Fibroblast of upper back skin (primary cell): ENCODE measurements at regions not wholly inside any gene's neighbourhood (a gene's known extent, or its start where the extent isn't known, plus 50 kb on each side); places are given as distances from the start of the nearest gene placed in this dataset.
A peak's percentile ranks its signal among the peaks of the same experiment; 100 is the strongest.
"Not testable (repeated sequence)": the region's sequence is repeated elsewhere in the genome, so short reads cannot be mapped to it uniquely, and the experiment has no call there.

Source experiments
- DNase-seq: peaks from one replicate; pipeline ENCODE4 v3.0.0-alpha.2; 2013

DNA sequence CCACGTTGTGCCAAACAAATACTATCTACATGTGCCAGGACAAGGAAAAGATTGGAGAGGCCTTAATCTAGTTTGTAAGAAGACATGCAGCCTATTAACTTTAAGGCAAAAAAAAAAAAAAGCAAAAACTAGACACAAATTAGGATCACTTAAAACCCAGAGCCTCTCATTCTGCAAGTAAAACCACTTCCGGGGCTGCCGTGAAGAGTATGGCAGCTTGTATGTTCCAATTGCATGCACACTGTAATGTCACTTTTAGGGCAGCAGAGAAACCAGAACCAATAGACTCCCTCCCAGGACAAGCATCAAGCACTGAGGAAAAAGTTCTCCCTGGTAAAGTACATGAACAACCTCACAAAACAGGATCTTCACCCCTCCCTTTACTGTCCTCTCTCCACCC lies 70.6 kb downstream of the RSL24D1 start:
- no peak for DNase-seq

DNA sequence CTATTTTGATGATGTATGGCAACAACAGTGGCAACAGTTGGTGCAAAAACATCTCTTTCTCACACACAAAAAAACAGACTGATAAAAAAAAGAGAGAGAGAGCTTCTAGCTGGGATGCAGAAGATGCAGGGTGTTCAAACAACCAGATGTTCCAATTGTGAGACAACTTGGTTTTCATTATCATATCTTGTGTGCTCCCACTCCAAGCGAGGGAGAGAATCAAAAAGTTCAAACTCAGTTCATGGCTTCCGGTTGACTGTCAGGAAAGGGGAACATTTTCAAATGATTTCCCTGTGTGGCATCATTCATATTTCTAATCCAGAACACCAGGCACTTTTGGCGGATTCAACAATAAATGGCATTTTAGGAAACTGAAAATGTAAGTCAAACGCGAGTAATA lies 72.1 kb downstream of the RSL24D1 start:
- no peak for DNase-seq

DNA sequence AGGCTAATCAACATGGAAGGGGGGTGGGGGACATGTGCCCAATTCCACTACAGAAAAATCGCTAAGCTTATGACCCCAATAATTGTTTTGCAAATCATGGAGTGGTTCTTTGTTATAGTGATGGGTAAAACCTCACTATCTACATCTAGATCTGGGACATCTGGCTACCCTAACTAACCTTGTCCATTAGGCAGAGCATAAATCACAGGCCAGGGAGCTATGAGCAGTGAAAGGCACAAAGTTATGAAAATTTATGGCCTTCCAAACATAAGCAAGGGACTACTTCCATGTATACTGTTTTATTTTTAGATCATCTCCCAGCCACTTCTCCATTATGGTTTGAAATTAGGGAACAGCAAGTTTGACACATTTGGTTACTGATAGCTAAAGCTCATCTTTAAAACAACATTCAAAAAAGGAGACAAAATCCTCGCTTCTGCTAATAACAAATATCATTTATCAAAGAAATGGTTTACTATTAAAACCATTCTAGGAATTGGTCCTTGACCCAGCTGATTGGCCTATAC lies 78.3 kb downstream of the RSL24D1 start:
- no peak for DNase-seq

DNA sequence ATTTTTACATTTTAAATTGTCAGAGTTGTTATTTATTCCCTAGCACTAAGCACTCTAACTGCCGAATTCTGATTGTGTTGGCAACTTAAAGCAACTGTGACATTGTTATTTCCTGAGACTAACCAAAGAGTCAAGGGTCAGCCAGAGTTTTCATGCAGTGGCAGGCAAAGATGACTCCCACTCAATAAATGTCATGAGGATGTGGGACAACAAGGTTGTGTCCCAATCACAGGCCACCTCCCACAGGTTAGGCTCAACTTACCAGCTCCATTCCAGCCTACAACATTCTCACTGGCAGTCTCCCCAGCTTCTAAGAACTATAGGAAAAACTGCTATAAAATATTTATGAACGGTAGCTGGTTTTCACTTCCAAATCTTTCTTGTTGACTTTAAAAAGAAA lies 80.1 kb downstream of the RSL24D1 start:
- no peak for DNase-seq

DNA sequence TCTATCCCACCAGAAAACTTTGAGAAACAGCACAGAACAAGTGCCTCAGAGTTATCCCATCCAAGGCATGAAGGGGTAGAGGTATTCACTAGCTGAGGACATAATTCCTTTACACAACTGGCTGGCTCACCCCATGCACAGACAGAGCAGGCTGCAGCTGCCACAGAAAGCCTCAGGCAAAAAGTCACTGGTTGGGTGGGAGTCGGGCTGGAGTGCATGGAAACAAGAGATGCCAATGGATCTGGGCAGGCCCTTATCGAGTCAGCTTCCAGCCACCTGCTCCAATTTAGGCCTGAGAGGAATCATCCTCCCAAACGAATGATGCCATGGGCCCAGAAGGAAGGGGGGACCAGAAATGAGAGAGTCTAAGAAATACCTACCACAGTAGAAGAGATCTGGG lies 83.0 kb downstream of the RSL24D1 start:
- no peak for DNase-seq

DNA sequence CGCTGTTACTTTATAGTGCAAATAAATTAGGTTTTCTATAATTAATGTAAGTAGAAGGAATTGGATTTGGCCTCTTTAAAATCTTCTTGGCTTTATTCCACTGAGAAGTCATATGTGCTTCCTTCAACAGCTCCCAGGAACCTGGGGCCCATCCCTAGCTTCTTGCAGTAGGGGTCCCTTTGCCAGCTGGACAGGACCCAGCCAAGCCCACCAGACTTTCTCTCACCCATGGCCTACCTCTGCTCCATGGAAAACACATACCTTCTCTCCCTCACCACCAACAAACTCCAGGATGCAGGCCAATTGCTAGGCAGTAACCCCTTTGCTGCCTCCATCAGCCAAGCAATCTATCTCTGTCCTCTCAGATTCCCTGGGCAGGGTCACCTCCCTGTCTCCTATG lies 84.0 kb downstream of the RSL24D1 start:
- no peak for DNase-seq

DNA sequence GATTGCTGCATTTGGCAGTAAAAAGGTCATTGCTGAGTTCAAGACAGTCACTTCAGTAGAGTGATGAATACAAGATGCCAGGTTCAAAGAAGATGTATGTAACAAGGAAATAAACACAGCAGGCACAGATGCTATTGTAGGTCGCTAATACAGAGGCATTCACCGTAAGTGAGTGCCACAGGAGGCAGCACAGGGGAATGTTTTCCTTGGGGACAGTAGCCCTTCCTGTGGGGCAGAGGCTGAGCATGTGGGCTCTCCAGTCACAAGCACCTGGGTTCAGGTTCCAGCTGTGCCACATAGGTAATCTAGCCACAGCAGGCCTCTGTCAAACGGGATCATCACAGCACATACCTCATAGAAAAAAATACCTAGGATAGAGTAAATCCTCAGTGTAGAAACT lies 86.3 kb downstream of the RSL24D1 start:
- no peak for DNase-seq

DNA sequence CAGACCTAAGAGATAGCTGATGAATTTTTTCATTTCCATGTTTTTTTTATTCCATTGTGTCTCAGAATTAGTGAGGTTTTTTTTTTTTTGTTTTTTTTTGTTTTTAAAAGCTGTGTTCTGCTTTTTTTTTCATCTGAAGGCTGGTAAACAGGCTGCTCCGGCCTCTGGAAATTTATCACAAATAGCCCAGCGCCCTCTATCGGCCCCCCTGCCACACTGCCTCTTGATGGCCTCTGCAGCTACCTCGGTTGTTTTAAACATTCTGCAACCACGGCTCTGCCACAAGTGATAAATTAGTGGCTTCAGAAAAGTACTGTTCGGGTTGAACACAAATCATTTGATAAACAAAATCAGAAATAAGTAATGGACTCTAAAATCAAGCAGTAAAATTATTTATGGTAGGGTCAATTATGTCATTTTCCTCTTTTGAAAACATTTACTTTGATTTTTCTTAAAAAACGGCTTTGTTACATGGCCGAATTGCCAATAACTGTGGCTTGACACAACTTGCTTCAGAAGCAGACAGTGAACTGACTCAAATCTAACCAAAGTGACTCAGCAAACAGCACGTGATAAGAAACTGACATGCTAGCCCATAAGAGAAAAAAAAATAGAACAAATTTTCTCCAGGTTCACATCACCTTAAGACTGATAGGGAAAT lies 87.8 kb downstream of the RSL24D1 start:
- peak; percentile 28 for DNase-seq

DNA sequence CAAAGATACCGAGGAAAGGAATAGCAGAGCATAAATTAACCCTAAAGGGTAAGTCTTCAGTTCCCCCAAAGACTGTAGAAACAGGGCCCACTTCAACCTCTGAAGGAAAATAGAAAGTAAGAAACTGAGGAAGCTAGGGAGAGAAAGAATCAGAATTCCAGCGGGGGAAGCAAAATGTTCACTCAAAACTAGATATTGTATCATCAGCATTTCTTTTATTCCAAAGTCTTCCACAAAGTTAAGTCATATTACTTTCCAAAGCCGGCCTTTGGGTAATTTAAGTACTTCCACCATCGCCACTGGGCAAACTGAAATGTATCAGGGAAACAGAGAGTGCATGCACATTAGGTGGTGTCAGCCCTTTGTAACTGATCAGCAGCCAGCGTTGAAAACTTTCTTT lies 88.3 kb downstream of the RSL24D1 start:
- no peak for DNase-seq

DNA sequence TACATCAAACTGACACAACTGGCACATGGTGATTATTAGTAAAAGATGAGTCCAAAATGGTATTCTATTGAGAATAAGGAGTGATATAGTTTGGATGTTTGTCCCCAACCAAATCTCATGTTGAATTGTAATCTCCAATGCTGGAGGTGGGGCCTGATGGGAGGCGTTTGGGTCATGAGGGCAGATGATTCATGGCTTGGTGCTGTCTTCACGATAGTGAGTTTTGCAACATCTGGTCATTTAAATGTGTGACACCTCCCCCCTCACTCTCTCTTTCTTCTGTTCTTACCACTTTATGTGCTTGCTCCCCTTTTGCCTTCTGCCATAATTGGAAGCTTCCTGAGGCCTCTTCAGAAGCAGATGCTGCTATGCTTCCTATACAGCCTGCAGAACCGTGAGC lies 90.6 kb downstream of the RSL24D1 start:
- DNase-seq: no peak

DNA sequence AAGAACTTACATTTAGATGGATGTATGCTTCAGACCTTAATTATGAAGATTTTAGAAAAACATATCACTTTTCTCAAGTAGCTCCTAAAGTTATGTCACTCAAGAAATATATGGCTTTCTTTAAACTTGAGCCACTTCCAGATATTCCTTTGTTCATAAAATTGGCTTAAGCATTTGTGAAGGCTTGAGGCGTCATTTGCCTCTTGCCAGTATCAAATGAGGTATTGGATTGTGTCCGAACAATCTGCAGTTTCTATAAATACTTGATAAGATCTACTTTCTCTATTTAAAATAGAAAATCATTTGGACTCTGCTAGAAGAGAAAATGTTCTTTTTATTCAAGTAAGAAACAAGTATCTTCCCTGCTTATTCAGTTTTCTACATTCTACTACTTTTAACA lies 102.6 kb downstream of the RSL24D1 start:
- no peak for DNase-seq

DNA sequence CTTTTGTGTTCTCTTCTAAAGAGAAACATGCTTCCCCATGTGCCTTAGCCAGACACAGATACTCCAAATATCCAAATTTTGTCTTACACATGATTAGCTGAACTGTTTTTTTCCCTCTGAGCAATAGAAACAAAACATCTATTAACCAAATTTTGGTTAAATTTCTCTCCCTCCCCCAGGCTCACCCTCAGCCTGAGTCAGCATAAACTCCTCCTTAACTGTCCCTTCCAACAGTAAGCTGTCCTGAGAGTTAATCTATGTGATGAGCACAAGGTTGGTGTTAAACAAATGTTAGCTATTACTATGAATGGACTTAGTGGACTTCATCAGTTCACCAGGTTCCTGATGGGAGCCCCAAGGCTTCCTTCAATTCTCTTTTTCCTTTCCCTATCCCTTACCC lies 108.5 kb downstream of the RSL24D1 start:
- no peak for DNase-seq

DNA sequence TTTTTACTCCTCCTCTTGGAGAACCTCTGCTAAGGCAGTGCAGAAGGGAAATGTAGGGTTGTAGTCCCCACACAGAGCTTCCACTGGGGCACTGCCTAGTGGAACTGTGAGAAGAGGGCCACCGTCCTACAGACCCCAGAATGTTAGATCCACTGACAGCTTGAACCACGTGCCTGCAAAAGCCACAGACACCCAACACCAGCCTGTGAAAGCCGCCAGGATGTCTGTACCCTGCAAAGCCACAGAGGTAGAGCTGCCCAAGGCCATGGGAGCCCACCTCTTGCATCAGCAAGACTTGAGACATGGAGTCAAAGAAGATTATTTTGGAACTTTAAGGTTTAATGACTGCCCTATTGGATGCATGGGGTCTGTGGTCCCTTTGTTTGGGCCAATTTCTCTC lies 112.1 kb downstream of the RSL24D1 start:
- no peak for DNase-seq

DNA sequence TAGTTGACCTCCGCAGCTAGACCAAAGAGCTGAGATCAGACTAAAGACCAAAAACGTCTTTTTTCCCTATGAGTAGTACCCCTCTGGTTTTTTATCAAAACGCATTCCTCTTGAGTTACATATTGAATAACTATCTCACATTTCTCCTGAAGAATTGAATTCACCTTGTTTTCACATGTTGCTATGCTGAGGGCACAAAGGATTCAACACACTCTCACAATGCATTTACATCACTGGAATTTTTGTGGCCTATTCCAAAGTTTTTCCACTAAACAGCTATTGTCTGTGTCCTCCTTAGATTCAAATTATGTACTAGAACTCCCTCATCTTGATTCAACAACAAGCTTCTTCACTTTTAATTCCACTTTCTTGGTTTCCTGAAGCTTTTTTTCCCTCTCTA lies 112.5 kb downstream of the RSL24D1 start:
- no peak for DNase-seq

DNA sequence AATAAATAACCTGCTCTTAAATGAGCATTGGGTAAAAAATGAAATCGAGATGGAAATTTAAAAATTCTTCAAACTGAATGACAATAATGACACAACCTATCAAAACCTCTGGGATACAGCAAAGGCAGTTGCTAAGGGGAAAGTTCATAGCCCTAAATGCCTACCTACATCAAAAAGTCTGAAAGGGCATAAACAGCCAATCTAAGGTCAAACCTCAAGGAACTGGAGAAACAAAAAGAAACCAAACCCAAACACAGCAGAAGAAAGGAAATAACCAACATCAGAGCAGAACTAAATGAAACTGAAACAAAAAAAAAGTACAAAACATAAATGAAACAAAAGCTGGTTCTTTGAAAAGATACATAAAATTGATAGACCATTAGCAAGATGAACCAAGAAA lies 119.7 kb downstream of the RSL24D1 start:
- DNase-seq: not testable (repeated sequence)

DNA sequence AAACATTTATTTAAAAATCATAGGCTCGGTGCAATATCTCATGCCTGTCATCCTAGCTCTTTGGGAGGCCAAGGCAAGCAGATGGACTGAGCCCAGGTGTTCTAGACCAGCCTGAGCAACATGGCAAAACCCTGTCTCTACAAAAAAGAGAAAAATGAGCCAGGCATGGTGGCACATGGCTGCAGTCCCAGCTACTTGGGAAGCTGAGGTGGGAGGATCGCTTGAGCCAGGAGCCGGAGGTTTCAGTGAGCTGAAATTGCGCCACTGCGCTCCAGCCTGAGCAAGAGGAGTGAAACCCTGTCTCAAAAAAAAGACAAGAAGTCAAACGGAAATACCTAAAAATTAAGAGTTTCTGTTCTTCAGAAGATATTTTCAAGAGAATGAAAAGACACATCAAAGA lies 122.3 kb downstream of the RSL24D1 start:
- no peak for DNase-seq

DNA sequence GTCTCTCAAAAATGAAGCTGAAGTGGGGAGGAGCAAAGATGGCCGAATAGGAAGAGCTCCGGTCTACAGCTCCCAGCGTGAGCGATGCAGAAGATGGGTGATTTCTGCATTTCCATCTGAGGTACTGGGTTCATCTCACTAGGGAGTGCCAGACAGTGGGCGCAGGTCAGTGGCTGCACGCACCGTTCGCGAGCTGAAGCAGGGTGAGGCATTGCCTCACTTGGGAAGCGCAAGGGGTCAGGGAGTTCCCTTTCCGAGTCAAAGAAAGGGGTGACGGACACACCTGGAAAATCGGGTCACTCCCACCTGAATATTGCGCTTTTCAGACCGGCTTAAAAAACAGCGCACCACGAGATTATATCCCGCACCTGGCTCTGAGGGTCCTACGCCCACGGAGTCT lies 132.8 kb downstream of the RSL24D1 start:
- DNase-seq: not testable (repeated sequence)

DNA sequence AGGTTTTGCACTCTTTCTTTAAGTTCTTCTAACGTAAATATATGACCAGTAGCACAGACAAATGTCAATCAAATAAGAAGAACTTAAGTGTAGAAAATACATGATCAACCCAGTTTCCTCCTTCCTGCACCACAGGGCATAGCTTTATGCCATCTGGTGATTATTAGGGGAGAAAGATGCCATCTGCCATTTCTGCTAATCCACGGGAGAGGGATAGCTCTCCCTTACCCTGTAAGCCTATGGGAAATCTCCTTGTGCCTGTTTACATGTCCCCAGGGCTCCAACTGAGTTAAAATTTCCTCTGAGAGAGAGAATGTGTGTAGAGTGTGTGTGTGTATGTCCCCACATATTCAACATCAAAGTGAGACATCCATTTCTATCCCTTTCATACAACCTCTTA lies 135.9 kb downstream of the RSL24D1 start:
- DNase-seq: no peak

DNA sequence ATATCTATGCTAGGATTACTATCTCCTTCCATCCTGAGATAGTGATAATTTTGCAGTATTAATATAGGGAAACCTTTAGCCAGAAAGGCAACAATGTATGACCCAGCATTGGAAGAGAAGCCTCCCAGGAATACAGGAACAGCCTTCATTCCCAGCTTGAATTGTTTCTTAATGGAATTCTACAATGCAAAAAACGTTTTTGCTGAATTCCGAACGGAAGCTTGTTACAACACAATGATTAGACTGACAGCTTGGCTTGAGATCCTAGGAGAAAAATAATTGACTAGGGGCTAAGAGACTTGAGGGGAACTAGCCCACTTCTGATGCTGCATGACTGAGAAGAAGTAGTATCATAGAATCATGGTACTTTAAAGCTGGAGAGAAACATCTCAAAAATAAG lies 140.2 kb downstream of the RSL24D1 start:
- no peak for DNase-seq

DNA sequence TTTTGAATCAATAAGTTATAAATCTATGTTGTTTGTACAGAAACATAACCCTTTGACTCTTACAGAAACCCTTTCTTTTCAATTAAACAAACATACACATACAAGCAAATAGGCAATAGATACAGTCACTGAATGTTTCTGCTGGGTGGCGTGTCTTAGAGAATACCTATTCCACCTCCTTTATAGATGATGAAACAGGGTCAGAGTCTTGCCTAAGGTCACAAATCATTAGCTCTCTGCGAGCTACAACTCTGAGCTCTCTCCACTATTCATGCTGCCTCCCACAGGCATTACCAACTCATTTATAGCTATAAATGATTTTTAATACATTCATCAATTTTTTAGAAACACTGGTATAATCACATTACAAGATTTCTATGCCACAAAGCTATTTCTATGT lies 152.6 kb downstream of the RSL24D1 start:
- DNase-seq: no peak

DNA sequence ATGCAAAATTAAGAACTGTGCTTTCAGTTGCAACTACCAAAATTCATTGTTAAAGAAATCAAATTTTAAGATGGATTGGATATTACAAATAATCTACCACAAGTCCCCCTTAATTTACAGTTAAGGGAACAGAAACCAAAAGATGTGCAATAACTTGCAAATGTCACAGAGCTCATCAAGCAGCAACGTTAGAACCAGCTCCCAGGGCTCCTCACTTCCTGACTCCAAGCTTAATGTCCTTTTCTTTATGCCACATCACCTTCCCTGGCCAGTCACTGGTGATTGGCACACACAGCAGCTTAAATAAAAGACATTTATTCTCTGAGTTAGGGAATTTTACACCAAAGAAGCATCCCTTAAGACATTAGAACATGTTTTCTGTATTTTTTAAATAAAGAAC lies 159.7 kb downstream of the RSL24D1 start:
- no peak for DNase-seq

DNA sequence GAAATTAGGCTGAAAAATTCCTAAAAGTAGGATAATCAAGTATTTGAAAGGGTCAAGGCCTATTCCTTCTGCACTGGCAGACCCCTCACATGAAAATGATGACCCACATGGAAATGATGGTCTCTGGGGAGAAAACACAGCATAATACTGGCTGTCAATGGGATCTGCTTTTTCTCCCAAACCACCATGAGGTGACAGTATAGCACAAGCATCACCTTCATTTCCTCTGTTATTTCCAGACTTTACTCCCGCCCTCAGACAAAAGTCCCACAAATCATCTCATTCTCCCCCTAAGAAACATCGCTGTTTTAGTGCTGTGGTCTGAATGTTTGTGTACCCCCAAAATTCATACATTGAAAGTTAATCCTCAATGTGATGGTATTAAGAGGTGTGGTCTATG lies 161.0 kb downstream of the RSL24D1 start:
- no peak for DNase-seq

DNA sequence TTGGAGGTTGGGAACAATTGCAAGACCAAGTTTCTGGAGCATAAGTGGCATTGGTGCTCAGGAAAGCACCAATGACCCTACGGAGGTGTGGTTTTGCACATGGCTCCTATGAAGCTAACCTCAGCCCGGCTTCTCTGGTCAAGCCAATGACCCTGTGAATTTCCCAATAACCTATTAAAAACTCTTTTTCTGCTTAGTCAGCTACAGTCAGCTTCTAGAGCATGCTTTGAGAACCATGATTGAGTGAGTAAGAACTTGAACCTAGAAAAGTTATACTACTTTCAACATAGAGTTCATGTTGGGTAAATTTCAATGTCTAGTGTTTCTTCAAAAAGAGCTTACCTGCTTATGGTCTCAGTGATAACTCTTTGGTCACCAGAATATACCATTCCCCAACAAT lies 163.2 kb downstream of the RSL24D1 start:
- DNase-seq: no peak

DNA sequence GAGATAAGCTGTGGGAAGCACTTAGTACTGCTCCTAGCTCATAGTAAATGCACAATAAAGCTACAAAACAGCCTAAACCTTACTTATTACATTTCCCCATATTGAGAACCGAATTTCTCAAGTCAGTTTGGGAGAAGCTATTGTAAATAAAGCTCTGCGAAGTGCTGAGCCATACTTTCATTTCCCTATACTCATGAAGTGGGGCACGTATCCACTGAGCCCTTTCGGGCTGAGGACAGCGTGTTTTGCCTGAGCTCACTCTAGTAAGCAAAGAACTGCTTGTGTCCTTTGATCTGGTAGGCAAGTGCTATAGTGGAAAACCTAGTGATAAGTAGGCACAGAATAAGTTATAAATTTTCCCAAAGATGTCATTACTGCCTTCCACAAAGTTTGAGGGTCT lies 165.0 kb downstream of the RSL24D1 start:
- DNase-seq: no peak

DNA sequence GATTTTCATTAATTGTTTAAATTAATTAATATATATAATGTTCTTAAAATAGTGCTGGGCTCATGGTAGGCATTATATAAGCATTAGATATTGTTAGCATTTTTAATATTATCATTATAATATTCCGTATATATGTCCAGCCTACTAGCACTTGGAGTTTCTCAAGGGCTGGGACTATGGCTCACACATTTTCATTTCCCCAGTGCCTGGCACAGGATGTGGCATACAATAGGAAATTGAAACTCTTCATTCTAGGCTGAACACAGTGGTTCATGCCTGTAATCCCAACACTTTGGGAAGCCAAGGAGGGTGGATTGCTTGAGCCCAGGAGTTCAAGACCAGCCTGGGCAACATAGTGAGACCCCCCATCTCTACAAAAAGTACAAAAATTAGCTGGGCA lies 170.4 kb downstream of the RSL24D1 start:
- DNase-seq: no peak

DNA sequence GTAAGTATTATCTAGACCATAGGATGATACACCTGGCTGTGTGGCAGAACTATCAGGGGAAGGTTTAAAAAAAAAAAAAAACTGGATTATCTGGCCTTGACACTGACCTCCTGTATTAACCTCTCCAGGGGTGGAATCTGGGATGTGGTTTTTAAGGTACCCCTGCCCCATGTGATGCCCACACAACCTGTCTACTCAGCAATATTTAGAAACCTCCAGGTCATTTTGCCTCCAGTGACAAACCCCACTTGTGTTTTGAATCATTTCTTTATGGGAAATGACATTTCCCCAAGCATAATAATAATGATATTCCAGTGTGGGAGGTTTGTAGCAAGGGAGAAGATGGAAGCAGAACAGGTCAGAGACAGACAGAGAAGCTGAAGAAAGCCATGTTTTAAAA lies 179.1 kb downstream of the RSL24D1 start:
- no peak for DNase-seq
